ENCODE measurements at regions not wholly inside any gene's neighbourhood (a gene's known extent, or its start where the extent isn't known, plus 50 kb on each side); places are given as distances from the start of the nearest gene placed in this dataset.

DNA sequence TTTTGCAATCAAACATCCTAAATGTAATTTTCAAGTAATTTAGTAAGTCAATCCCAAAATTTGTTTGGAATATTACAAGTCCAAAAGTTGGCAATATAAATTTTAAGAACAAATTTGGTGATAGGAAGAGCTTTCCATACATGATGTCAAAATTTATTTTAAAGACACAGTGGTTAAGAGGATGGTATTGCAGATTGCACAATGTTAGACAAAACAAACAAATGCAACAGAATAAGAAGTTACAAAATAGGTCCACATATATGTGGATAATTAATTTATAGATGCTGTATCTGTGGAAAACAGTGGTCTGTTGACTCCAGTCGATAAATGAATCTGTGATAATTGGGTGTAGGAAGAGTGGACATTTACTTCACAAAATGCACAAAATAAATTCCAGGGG lies 358.5 kb downstream of the PCDH7 start:
- TF ChIP-seq, protein P1, sequence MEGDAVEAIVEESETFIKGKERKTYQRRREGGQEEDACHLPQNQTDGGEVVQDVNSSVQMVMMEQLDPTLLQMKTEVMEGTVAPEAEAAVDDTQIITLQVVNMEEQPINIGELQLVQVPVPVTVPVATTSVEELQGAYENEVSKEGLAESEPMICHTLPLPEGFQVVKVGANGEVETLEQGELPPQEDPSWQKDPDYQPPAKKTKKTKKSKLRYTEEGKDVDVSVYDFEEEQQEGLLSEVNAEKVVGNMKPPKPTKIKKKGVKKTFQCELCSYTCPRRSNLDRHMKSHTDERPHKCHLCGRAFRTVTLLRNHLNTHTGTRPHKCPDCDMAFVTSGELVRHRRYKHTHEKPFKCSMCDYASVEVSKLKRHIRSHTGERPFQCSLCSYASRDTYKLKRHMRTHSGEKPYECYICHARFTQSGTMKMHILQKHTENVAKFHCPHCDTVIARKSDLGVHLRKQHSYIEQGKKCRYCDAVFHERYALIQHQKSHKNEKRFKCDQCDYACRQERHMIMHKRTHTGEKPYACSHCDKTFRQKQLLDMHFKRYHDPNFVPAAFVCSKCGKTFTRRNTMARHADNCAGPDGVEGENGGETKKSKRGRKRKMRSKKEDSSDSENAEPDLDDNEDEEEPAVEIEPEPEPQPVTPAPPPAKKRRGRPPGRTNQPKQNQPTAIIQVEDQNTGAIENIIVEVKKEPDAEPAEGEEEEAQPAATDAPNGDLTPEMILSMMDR (IDR thresholded peaks at IDR 0.05): no peak
- TF ChIP-seq EP300 (IDR thresholded peaks at IDR 0.05) (no peak), POLR2A (IDR thresholded peaks at IDR 0.05; ENCODE audit: low read depth) (no peak), POLR2AphosphoS5 (IDR thresholded peaks at IDR 0.05) (no peak)
